GM12878 (cell line): ENCODE measurements at regions not wholly inside any gene's neighbourhood (a gene's known extent, or its start where the extent isn't known, plus 50 kb on each side); places are given as distances from the start of the nearest gene placed in this dataset.

Experiments
- ATAC-seq: fragments of 200-7000 bp; cut with Tn5 transposase; 3 replicates; pipeline ENCODE4 v1.9.1; 2020; ENCODE audit warnings: mild to moderate bottlenecking, moderate library complexity
- BruUV-seq: library from RNA; stranded (reverse); fragments of 400-500 nt; replicated peaks from 2 replicates; lab custom pipeline; 2021; lab: Mats Ljungman, UMichigan
- CTCF ChIA-PET: fragments of 300-600 bp; sonication (Branson Sonifier 250); formaldehyde crosslinking; extraction: SDS; loops from one replicate; lab custom pipeline; 2021; ENCODE audit warnings: inconsistent platforms; lab: Yijun Ruan, JAX
- POLR2A ChIA-PET: fragments of 350-600 bp; formaldehyde crosslinking; extraction: SDS; loops from one replicate; lab custom pipeline; 2021; ENCODE audit warnings: inconsistent platforms; lab: Charles Lee
- RAD21 ChIA-PET: fragments of 300-600 bp; sonication (Branson Sonifier 250); formaldehyde crosslinking; loops from one replicate; lab custom pipeline; 2023; ENCODE audit warnings: antibody characterized with exemption; ENCODE audit not compliant: unreplicated experiment; lab: Charles Lee
- SMC1A ChIA-PET: fragments of 300-600 bp; sonication (Branson Sonifier 250); formaldehyde crosslinking; loops from one replicate; lab custom pipeline; 2023; ENCODE audit not compliant: unreplicated experiment, uncharacterized antibody; lab: Charles Lee
- DNase-seq: peaks from one replicate; pipeline ENCODE4 v3.0.0-alpha.2; 2011; ENCODE audit warnings: low read depth, low spot score
- FAIRE-seq: peaks from 3 replicates; lab custom pipeline; 2011; peaks lifted over from hg19 to GRCh38; lab: Jason Lieb, UNC
- H2AFZ ChIP-seq: 2 replicates; pipeline ENCODE4 v1.6.0; 2011; ENCODE audit warnings: low read depth, low read length, control low read depth; ENCODE audit not compliant: control insufficient read depth
- H3K27ac ChIP-seq: 2 replicates; pipeline ENCODE4 v1.5.1; 2011; ENCODE audit warnings: control low read depth; ENCODE audit not compliant: control insufficient read depth, insufficient read depth
- H3K27me3 ChIP-seq, 2 experiments: replicated peaks in 1 of 2; 2 replicates each; pipeline versions ENCODE4 v1.6.0 to v1.6.1; 2011; ENCODE audit warnings: low read length in 1 of 2; ENCODE audit not compliant: control insufficient read depth in 2 of 2, insufficient read depth in 2 of 2
- H3K36me3 ChIP-seq, 2 experiments: 2 replicates each; pipeline ENCODE4 v1.5.1; 2011; ENCODE audit warnings: low read length in 1 of 2; ENCODE audit not compliant: control insufficient read depth in 2 of 2, insufficient read depth in 2 of 2
- H3K4me1 ChIP-seq: 2 replicates; pipeline ENCODE4 v1.6.1; 2011; ENCODE audit warnings: mild to moderate bottlenecking, low read length, moderate library complexity, mixed read lengths; ENCODE audit not compliant: control insufficient read depth, insufficient read depth
- H3K4me2 ChIP-seq: 2 replicates; pipeline ENCODE4 v1.6.0; 2011; ENCODE audit warnings: control low read depth; ENCODE audit not compliant: control insufficient read depth, insufficient read depth
- H3K4me3 ChIP-seq: fragments of 200-600 bp; sonication (generic); 2 replicates; pipeline ENCODE4 v1.5.1; 2016
- H3K79me2 ChIP-seq: 2 replicates; pipeline ENCODE4 v1.6.0; 2011; ENCODE audit warnings: low read length; ENCODE audit not compliant: control insufficient read depth, insufficient read depth
- H3K9ac ChIP-seq: 2 replicates; pipeline ENCODE4 v1.8.0; 2011; ENCODE audit warnings: low read length, control low read depth, mixed read lengths; ENCODE audit not compliant: control insufficient read depth, insufficient read depth
- H3K9me3 ChIP-seq: replicated peaks from 3 replicates; pipeline ENCODE4 v1.5.1; 2011; ENCODE audit warnings: mild to moderate bottlenecking, low read length; ENCODE audit not compliant: control insufficient read depth, insufficient read depth
- H4K20me1 ChIP-seq: 2 replicates; pipeline ENCODE4 v1.6.0; 2011; ENCODE audit not compliant: control insufficient read depth, insufficient read depth
- CBX5 ChIP-seq: sonication (generic); IDR thresholded peaks from 2 replicates; pipeline ENCODE4 v1.6.1; 2016; ENCODE audit warnings: low read depth, moderate library complexity, mild to moderate bottlenecking, inconsistent platforms
- E2F4 ChIP-seq: IDR thresholded peaks from 2 replicates; pipeline ENCODE4 v1.6.1; 2012; ENCODE audit warnings: low read depth, low read length, improper control_type of control experiment
- E2F8 ChIP-seq: fragments of 450-650 bp; IDR thresholded peaks from 2 replicates; pipeline ENCODE4 v1.6.1; 2018; ENCODE audit warnings: mild to moderate bottlenecking, low read depth, moderate library complexity; ENCODE audit not compliant: partially characterized antibody
- IRF5 ChIP-seq: fragments of 450-650 bp; IDR thresholded peaks from 2 replicates; pipeline ENCODE4 v1.6.1; 2017; ENCODE audit warnings: borderline replicate concordance
- NFYA ChIP-seq: IDR thresholded peaks from 2 replicates; pipeline ENCODE4 v1.6.1; 2011; ENCODE audit warnings: low read depth, mild to moderate bottlenecking, low read length, improper control_type of control experiment, borderline replicate concordance
- POLR2A ChIP-seq: IDR thresholded peaks from 2 replicates; pipeline ENCODE4 v1.6.1; 2011; ENCODE audit warnings: low read depth, mild to moderate bottlenecking, low read length
- POLR2AphosphoS5 ChIP-seq: IDR thresholded peaks from 2 replicates; pipeline ENCODE4 v1.6.1; 2011; ENCODE audit warnings: mild to moderate bottlenecking, low read length, inconsistent platforms
- RUNX3 ChIP-seq: IDR thresholded peaks from 2 replicates; pipeline ENCODE4 v1.6.1; 2012; ENCODE audit warnings: low read length, inconsistent platforms
- TCF7 ChIP-seq: IDR thresholded peaks from 2 replicates; pipeline ENCODE4 v1.6.1; 2014; ENCODE audit warnings: antibody characterized with exemption, borderline replicate concordance
- USF2 ChIP-seq: IDR thresholded peaks from 2 replicates; pipeline ENCODE4 v1.6.1; 2011; ENCODE audit warnings: low read depth, low read length, improper control_type of control experiment, borderline replicate concordance
- WGBS: methylation state at CpG from one replicate; pipeline ENCODE4 v1.1.6; 2016; ENCODE audit warnings: low lambda C conversion rate; ENCODE audit not compliant: insufficient replicate concordance, insufficient coverage; ENCODE audit errors: missing lambda C conversion rate; 5-methylcytosine and 5-hydroxymethylcytosine counted together
- in situ Hi-C: fragments of 300-500 bp; cut with MboI; formaldehyde crosslinking; loops from 9 replicates; pipeline ENCODE4 v1.14.3; 2018; ENCODE audit warnings: mixed read lengths
- intact Hi-C: fragments of 100-400 bp; cut with micrococcal nuclease; formaldehyde crosslinking; loops from one replicate; pipeline ENCODE4 v1.14.2; 2022; ENCODE audit not compliant: unreplicated experiment

GRCh38 chr9:103799959-103800358 is 294.1 kb upstream of the SMC2 start:
- Histone ChIP-seq H3K9me3 (no peaks in the 10 kb centered on the region), H3K36me3 (no peaks in the 10 kb centered on the region), H3K4me1 (no peaks in the 10 kb centered on the region), H3K9ac (no peak overlapping the region), H3K4me2 (no peak overlapping the region), H3K4me3 (no peak overlapping the region), H3K27ac (no peak overlapping the region), H3K27me3 (no peaks in the 10 kb centered on the region), H4K20me1 (no peaks in the 10 kb centered on the region), H2AFZ (no peak overlapping the region), H3K79me2 (no peaks in the 10 kb centered on the region)
- ChIA-PET CTCF (interaction anchor here (2.4 kb wide), 1 partner anchor 10 kb away, joined by 8 read pairs; no protein-coding TSS in a partner anchor), SMC1A (interaction anchor here (1.1 kb wide), 1 partner anchor 946 kb away, joined by 3 read pairs; no protein-coding TSS in a partner anchor), POLR2A (no interaction called here), RAD21 (interaction anchor here (2.4 kb wide), 1 partner anchor 10 kb away, joined by 6 read pairs; no protein-coding TSS in a partner anchor)
- FAIRE-seq (no peak), DNase-seq (no peak), ATAC-seq (no peak)
- intact Hi-C loops (no loop called here), in situ Hi-C loops (no loop called here)
- TF ChIP-seq TCF7 (0 out of 2 replicates have a peak, but pooled peaks have one; percentile 18), NFYA (no peak), RUNX3 (peak; percentile 33; the same call in 1 of the 2 replicates), USF2 (no peak)
- 6% methylated on average over 1 of the region's 1 CpG for WGBS
- no TSS peak for BruUV-seq

- H3K27me3 ChIP-seq: no peaks in the 10 kb centered on the region
- no peak overlapping the region for H3K27ac ChIP-seq
- no peak for FAIRE-seq
- ChIA-PET RAD21 (no interaction called here), POLR2A (no interaction called here), CTCF (interaction anchor here (1.3 kb wide), 1 partner anchor 14 kb away, joined by 3 read pairs; no protein-coding TSS in a partner anchor), SMC1A (no interaction called here)
- H3K9ac ChIP-seq: no peak overlapping the region
- H2AFZ ChIP-seq: no peak overlapping the region
- WGBS: 0% methylated on average over 1 of the region's 1 CpG
- in situ Hi-C loops (no loop called here), intact Hi-C loops (no loop called here)
- no TSS peak for BruUV-seq
- no peaks in the 10 kb centered on the region for H3K4me1 ChIP-seq
- ATAC-seq: no peak
- H4K20me1 ChIP-seq: no peaks in the 10 kb centered on the region
- no peaks in the 10 kb centered on the region for H3K9me3 ChIP-seq
- no peak for DNase-seq
- H3K36me3 ChIP-seq: no peaks in the 10 kb centered on the region
- H3K4me3 ChIP-seq: no peak overlapping the region
- H3K4me2 ChIP-seq: no peak overlapping the region
- H3K79me2 ChIP-seq: no peaks in the 10 kb centered on the region
- TF ChIP-seq IRF5: no peak
- no peak for TF ChIP-seq POLR2A
- no peak for TF ChIP-seq POLR2AphosphoS5
- no peak for TF ChIP-seq E2F8
- TF ChIP-seq CBX5: no peak
- no peak for TF ChIP-seq E2F4
Measured at GRCh38 chr9:103802068-103802467, 292.0 kb upstream of the SMC2 start.
